B cell (primary cell): ENCODE measurements at regions not wholly inside any gene's neighbourhood (a gene's known extent, or its start where the extent isn't known, plus 50 kb on each side); places are given as distances from the start of the nearest gene placed in this dataset.

ENCODE experiments used
- ATAC-seq: fragments of 200-7000 bp; cut with Tn5 transposase; one replicate; pipeline ENCODE4 v1.10.0; 2021; ENCODE audit warnings: low read depth, mild to moderate bottlenecking, moderate number of reproducible peaks, moderate library complexity
- CTCF ChIA-PET: fragments of 350-600 bp; sonication (Branson Sonifier 250); formaldehyde crosslinking; loops from one replicate; lab custom pipeline; 2021; ENCODE audit warnings: antibody characterized with exemption, inconsistent platforms; lab: Charles Lee
- POLR2A ChIA-PET: fragments of 350-600 bp; sonication (Branson Sonifier 250); formaldehyde crosslinking; loops from one replicate; lab custom pipeline; 2021; ENCODE audit warnings: antibody characterized with exemption; lab: Charles Lee
- DNase-seq: peaks from one replicate; pipeline ENCODE4 v3.0.0; 2013
- H2AFZ ChIP-seq: 2 replicates; pipeline ENCODE4 v1.6.1; 2012; ENCODE audit warnings: mild to moderate bottlenecking, low read depth, low read length; ENCODE audit not compliant: insufficient read depth, poor library complexity, severe bottlenecking
- H3K27ac ChIP-seq, 2 donors: 1 replicate in 1 of 2; 2 replicates in 1 of 2; pipeline ENCODE4 v1.5.1; 2012 to 2013; ENCODE audit warnings: low read length in 2 of 2, mild to moderate bottlenecking in 2 of 2, moderate library complexity in 1 of 2
- H3K27me3 ChIP-seq, 4 experiments: fragments of 200-600 bp in 1 of 4; sonication (generic) in 1 of 4; replicated peaks in 1 of 4; 1 replicate in 2 of 4; 2 replicates in 2 of 4; pipeline versions ENCODE4 v1.6.1 to v1.7.0; 2013 to 2016; ENCODE audit warnings: low read length in 3 of 4, mild to moderate bottlenecking in 2 of 4, mixed read lengths in 1 of 4, moderate library complexity in 1 of 4; ENCODE audit not compliant: insufficient read depth in 4 of 4, control insufficient read depth in 3 of 4; ENCODE audit errors: control extremely low read depth in 1 of 4
- H3K36me3 ChIP-seq, 2 experiments: replicated peaks in 1 of 2; 1 replicate in 1 of 2; 2 replicates in 1 of 2; pipeline versions ENCODE4 v1.6.1 to v1.7.1; 2013; ENCODE audit warnings: low read length in 1 of 2; ENCODE audit not compliant: insufficient read depth in 2 of 2, control insufficient read depth in 1 of 2; ENCODE audit errors: control extremely low read depth in 1 of 2, extremely low read depth in 1 of 2
- H3K4me1 ChIP-seq, 2 donors: fragments of 200-600 bp in 1 of 2; sonication (generic) in 1 of 2; 1 replicate in 1 of 2; 2 replicates in 1 of 2; pipeline versions ENCODE4 v1.5.1 to v1.6.1; 2013 to 2017; ENCODE audit warnings: low read length in 2 of 2; ENCODE audit not compliant: control insufficient read depth in 2 of 2, insufficient read depth in 2 of 2
- H3K4me2 ChIP-seq: replicated peaks from 2 replicates; pipeline ENCODE3; 2012; ENCODE audit warnings: mild to moderate bottlenecking, low read depth, low read length; ENCODE audit not compliant: poor library complexity, severe bottlenecking
- H3K4me3 ChIP-seq, 5 experiments: fragments of 200-600 bp in 1 of 5; sonication (generic) in 1 of 5; 1 replicate in 3 of 5; 2 replicates in 2 of 5; pipeline versions ENCODE4 v1.5.1 to v1.7.0; 2011 to 2016; ENCODE audit warnings: low read length in 4 of 5, mild to moderate bottlenecking in 4 of 5, low read depth in 2 of 5, control low read depth in 1 of 5, moderate library complexity in 1 of 5; ENCODE audit not compliant: insufficient read depth in 1 of 5; ENCODE audit errors: control extremely low read depth in 1 of 5, extremely low read depth in 1 of 5
- H3K79me2 ChIP-seq: fragments of 200-600 bp; sonication (generic); one replicate; pipeline ENCODE4 v1.6.0; 2016; ENCODE audit warnings: low read length; ENCODE audit not compliant: control insufficient read depth, insufficient read depth
- H3K9ac ChIP-seq: fragments of 200-600 bp; sonication (generic); 2 replicates; pipeline ENCODE4 v1.6.1; 2017; ENCODE audit warnings: mild to moderate bottlenecking, low read length, moderate library complexity
- H3K9me3 ChIP-seq, 3 donors: one replicate each; pipeline versions ENCODE4 v1.6.1 to v1.7.1; 2013; ENCODE audit warnings: low read length in 2 of 3; ENCODE audit not compliant: control insufficient read depth in 2 of 3, insufficient read depth in 1 of 3; ENCODE audit errors: control extremely low read depth in 1 of 3
- H4K20me1 ChIP-seq: 2 replicates; pipeline ENCODE4 v1.6.0; 2012; ENCODE audit warnings: mild to moderate bottlenecking, low read length; ENCODE audit not compliant: insufficient read depth, control insufficient read depth, poor library complexity, severe bottlenecking
- H3K27ac Mint-ChIP-seq: one replicate; pipeline ENCODE4 v1.8.0; 2021; ENCODE audit warnings: mixed read lengths
- H3K27me3 Mint-ChIP-seq: one replicate; pipeline ENCODE4 v1.8.0; 2021; ENCODE audit warnings: mixed read lengths
- H3K4me1 Mint-ChIP-seq: one replicate; pipeline ENCODE4 v1.8.0; 2021; ENCODE audit warnings: mixed read lengths
- H3K4me3 Mint-ChIP-seq: one replicate; pipeline ENCODE4 v1.8.0; 2021; ENCODE audit warnings: mixed read lengths
- H3K9me3 Mint-ChIP-seq: one replicate; pipeline ENCODE4 v1.8.0; 2022; ENCODE audit warnings: mixed read lengths; ENCODE audit not compliant: insufficient read depth
- EZH2 ChIP-seq: IDR thresholded peaks from 2 replicates; pipeline ENCODE4 v1.6.1; 2012; ENCODE audit warnings: borderline replicate concordance, low read depth, mild to moderate bottlenecking, moderate library complexity, low read length; ENCODE audit not compliant: insufficient read depth, poor library complexity, severe bottlenecking
- WGBS: methylation state at CpG from one replicate; pipeline ENCODE4 v1.1.5; 2013; ENCODE audit warnings: missing lambda C conversion rate; ENCODE audit not compliant: insufficient coverage; 5-methylcytosine and 5-hydroxymethylcytosine counted together
- intact Hi-C: fragments of 100-400 bp; cut with micrococcal nuclease; formaldehyde crosslinking; loops from one replicate; pipeline ENCODE4 v1.10.0; 2022
- TF ChIP-seq, protein P1 (sequence below): fragments of 200-600 bp; IDR thresholded peaks from one replicate; pipeline ENCODE4 v1.8.0; 2022; ENCODE audit warnings: antibody characterized with exemption, mild to moderate bottlenecking

DNA sequence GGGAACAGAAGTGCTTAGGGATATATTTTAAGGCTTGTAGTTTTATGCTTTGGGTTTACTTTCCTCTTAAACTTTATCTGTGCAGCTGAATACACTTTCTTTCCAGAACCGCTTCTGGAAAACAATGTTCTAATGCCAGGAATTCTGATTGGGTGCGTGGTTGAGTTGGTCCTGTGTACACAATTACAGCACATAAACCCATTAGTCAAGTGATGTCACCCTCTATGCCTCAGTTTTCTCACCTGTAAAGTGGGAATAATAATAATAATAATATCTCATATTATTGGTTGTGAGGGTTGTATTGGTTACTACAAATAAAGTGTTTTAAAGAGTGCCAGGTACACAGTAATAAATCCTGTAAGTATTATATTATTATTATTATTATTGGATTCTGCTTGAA is 129.2 kb downstream of the MID1IP1 start:
- DNase-seq (no peak), ATAC-seq (no peak)
- Mint-ChIP-seq H3K27ac (no peak overlapping the region), H3K4me1 (no peaks in the 10 kb centered on the region), H3K27me3 (no peaks in the 10 kb centered on the region), H3K4me3 (no peak overlapping the region), H3K9me3 (no peaks in the 10 kb centered on the region)
- ChIA-PET CTCF (no interaction called here), POLR2A (no interaction called here)
- Histone ChIP-seq H3K4me3 (no peak overlapping the region), H3K9me3 (no peaks in the 10 kb centered on the region), H2AFZ (no peak overlapping the region), H3K27me3 (no peaks in the 10 kb centered on the region), H3K4me2 (no peak overlapping the region), H4K20me1 (no peaks in the 10 kb centered on the region), H3K4me1 (no peaks in the 10 kb centered on the region), H3K36me3 (no peaks in the 10 kb centered on the region), H3K27ac (no peak overlapping the region), H3K9ac (no peak overlapping the region), H3K79me2 (no peaks in the 10 kb centered on the region)
- no CpG with 5 or more reads among the region's 2 CpGs for WGBS
- intact Hi-C loops = no loop called here
- no peak for TF ChIP-seq EZH2
- TF ChIP-seq, protein P1, sequence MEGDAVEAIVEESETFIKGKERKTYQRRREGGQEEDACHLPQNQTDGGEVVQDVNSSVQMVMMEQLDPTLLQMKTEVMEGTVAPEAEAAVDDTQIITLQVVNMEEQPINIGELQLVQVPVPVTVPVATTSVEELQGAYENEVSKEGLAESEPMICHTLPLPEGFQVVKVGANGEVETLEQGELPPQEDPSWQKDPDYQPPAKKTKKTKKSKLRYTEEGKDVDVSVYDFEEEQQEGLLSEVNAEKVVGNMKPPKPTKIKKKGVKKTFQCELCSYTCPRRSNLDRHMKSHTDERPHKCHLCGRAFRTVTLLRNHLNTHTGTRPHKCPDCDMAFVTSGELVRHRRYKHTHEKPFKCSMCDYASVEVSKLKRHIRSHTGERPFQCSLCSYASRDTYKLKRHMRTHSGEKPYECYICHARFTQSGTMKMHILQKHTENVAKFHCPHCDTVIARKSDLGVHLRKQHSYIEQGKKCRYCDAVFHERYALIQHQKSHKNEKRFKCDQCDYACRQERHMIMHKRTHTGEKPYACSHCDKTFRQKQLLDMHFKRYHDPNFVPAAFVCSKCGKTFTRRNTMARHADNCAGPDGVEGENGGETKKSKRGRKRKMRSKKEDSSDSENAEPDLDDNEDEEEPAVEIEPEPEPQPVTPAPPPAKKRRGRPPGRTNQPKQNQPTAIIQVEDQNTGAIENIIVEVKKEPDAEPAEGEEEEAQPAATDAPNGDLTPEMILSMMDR = no peak

DNA sequence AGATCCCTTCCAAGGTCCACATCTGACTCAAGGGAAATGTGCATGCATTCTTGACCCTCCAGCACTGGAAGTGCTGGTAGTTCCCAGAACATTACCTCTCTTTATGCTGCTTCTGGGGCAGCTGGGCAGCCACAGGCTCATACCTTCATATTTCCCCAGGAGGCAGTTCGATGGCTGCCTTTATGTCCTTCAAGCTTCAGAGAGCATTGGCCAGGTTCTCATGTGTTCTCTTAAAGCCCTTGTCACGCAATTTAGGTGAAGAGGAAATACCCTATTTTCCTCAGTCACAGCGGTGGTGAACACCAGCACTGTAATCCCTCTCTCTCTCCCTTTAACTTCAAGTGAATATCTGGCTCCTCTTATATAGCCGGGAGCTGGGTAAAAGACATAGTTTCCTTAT is 134.3 kb downstream of the MID1IP1 start:
- intact Hi-C loops = no loop called here
- no peaks in the 10 kb centered on the region for H3K27me3 ChIP-seq
- Mint-ChIP-seq H3K27ac (no peak overlapping the region), H3K4me3 (no peak overlapping the region), H3K9me3 (no peaks in the 10 kb centered on the region), H3K4me1 (no peaks in the 10 kb centered on the region), H3K27me3 (no peaks in the 10 kb centered on the region)
- WGBS = no CpG with 5 or more reads among the region's 4 CpGs
- no peak overlapping the region for H3K9ac ChIP-seq
- H3K27ac ChIP-seq = no peak overlapping the region
- ChIA-PET POLR2A (no interaction called here), CTCF (no interaction called here)
- TF ChIP-seq, protein P1 = no peak
- no peak for TF ChIP-seq EZH2
- no peak for ATAC-seq
- no peak overlapping the region for H3K4me3 ChIP-seq
- H3K79me2 ChIP-seq = no peaks in the 10 kb centered on the region
- no peaks in the 10 kb centered on the region for H3K9me3 ChIP-seq
- H3K36me3 ChIP-seq = no peaks in the 10 kb centered on the region
- no peaks in the 10 kb centered on the region for H3K4me1 ChIP-seq
- no peak overlapping the region for H3K4me2 ChIP-seq
- DNase-seq = no peak
- no peak overlapping the region for H2AFZ ChIP-seq
- H4K20me1 ChIP-seq = no peaks in the 10 kb centered on the region
